ENCODE measurements at regions not wholly inside any gene's neighbourhood (a gene's known extent, or its start where the extent isn't known, plus 50 kb on each side); places are given as distances from the start of the nearest gene placed in this dataset.

DNA sequence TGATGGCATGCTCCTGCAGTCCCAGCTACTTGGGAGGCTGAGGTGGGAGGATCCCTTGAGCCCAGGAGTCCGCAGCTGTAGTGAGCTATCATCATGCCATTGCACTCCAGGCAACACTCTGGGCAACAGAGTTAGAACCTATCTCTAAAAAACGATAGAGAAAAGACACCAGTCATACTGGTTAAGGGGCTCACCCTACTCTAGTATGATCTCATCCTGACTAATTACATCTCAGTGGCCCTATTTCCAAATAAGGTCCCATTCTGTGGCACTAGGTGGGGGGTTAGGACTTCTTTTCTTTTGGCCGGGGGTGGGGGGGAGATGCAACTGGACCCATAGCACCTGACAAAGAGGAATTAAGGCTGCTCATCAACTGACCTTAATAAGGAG, 163.2 kb upstream of the NCK2 start:
- Histone ChIP-seq H4K20me1 (ENCODE audit: control insufficient read depth, extremely low read depth, insufficient read depth, low read length) (no peaks in the 10 kb centered on the region), H3K79me2 (ENCODE audit: control insufficient read depth, insufficient read depth, low read length) (no peaks in the 10 kb centered on the region), H3K9me1 (ENCODE audit: control insufficient read depth, extremely low read depth, insufficient read depth, low read length) (no peaks in the 10 kb centered on the region), H3K9ac (ENCODE audit: control insufficient read depth, extremely low read depth, insufficient read depth, low read length) (no peak overlapping the region), H3K4me1 (ENCODE audit: control insufficient read depth, extremely low read depth, insufficient read depth, low read length) (peaks cover 9% of the 10 kb centered on the region), H3K4me2 (ENCODE audit: control insufficient read depth, extremely low read depth, insufficient read depth, low read depth, low read length) (no peak overlapping the region), H3K27me3 (ENCODE audit: control insufficient read depth, extremely low read depth, insufficient read depth, low read length) (no peaks in the 10 kb centered on the region), H2AFZ (ENCODE audit: control insufficient read depth, low read length) (no peak overlapping the region), H3K4me3 (ENCODE audit: control insufficient read depth in 2 of 3, extremely low read depth in 1 of 3, insufficient read depth in 2 of 3, low read depth in 1 of 3, low read length in 3 of 3) (no peak overlapping the region), H3K36me3 (ENCODE audit: control insufficient read depth in 2 of 2, extremely low read depth in 1 of 2, insufficient read depth in 2 of 2, low read length in 2 of 2) (no peaks in the 10 kb centered on the region), H3K27ac (ENCODE audit: control insufficient read depth, insufficient read depth, low read length) (no peak overlapping the region), H3K9me3 (ENCODE audit: control insufficient read depth, low read depth, low read length) (no peaks in the 10 kb centered on the region)
- dilution Hi-C loops (cut with MboI; ENCODE audit: extremely low pct_ligation_motif_present, low sequenced_read_pairs): no loop called here
- FAIRE-seq: no peak
- DNase-seq (ENCODE audit: low read depth, low spot score): no peak
- no peak for TF ChIP-seq EZH2 (IDR thresholded peaks at IDR 0.05; ENCODE audit: low read length)
- TF ChIP-seq, protein P1, sequence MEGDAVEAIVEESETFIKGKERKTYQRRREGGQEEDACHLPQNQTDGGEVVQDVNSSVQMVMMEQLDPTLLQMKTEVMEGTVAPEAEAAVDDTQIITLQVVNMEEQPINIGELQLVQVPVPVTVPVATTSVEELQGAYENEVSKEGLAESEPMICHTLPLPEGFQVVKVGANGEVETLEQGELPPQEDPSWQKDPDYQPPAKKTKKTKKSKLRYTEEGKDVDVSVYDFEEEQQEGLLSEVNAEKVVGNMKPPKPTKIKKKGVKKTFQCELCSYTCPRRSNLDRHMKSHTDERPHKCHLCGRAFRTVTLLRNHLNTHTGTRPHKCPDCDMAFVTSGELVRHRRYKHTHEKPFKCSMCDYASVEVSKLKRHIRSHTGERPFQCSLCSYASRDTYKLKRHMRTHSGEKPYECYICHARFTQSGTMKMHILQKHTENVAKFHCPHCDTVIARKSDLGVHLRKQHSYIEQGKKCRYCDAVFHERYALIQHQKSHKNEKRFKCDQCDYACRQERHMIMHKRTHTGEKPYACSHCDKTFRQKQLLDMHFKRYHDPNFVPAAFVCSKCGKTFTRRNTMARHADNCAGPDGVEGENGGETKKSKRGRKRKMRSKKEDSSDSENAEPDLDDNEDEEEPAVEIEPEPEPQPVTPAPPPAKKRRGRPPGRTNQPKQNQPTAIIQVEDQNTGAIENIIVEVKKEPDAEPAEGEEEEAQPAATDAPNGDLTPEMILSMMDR (optimal IDR thresholded peaks at IDR 0.05 in 1 of 3, IDR thresholded peaks at IDR 0.05 in 1 of 3, conservative IDR thresholded peaks at IDR 0.05 in 1 of 3; ENCODE audit: extremely low read depth in 1 of 3, insufficient read depth in 2 of 3, low read length in 3 of 3): no peak

DNA sequence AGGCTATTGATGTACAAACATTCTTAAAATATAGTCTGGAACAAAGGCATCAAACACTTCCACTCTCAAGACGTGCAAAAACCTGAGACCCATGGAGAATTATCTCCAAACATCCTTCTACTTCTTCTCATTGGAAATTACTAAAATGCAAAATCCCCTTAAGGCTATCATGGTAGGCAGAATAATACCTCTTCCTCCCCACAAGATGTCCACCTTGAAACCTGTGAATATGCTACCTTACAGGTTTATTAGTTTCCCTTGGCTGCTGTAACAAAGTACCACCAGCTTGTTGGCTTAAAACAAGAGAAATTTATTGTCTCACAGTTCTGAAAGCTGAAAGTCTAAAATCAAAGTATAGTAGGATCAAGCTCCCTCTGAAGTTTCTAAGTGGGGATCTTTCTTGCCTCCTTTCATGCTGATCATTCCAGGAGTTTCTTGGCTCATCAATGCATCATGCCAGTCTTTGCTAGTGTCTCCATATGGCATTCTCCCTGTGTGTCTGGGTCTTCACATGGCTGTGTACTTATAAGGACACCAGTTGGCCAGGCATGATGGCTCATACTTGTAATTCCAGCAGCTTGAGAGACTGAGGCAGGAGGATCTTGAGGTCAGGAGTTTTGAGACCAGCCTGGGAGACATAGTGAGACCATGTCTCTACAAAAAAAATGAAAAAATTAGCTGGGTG, 163.7 kb upstream of the NCK2 start:
- no peaks in the 10 kb centered on the region for H3K79me2 ChIP-seq (ENCODE audit: control insufficient read depth, insufficient read depth, low read length)
- no peak for DNase-seq (ENCODE audit: low read depth, low spot score)
- no peak overlapping the region for H3K27ac ChIP-seq (ENCODE audit: control insufficient read depth, insufficient read depth, low read length)
- no peak for FAIRE-seq
- H3K9me1 ChIP-seq (ENCODE audit: control insufficient read depth, extremely low read depth, insufficient read depth, low read length): no peaks in the 10 kb centered on the region
- no peak overlapping the region for H3K4me2 ChIP-seq (ENCODE audit: control insufficient read depth, extremely low read depth, insufficient read depth, low read depth, low read length)
- no peak for TF ChIP-seq EZH2 (IDR thresholded peaks at IDR 0.05; ENCODE audit: low read length)
- TF ChIP-seq, protein P1 (optimal IDR thresholded peaks at IDR 0.05 in 1 of 3, IDR thresholded peaks at IDR 0.05 in 1 of 3, conservative IDR thresholded peaks at IDR 0.05 in 1 of 3; ENCODE audit: extremely low read depth in 1 of 3, insufficient read depth in 2 of 3, low read length in 3 of 3): no peak
- no peak overlapping the region for H3K4me3 ChIP-seq (ENCODE audit: control insufficient read depth in 2 of 3, extremely low read depth in 1 of 3, insufficient read depth in 2 of 3, low read depth in 1 of 3, low read length in 3 of 3)
- no peaks in the 10 kb centered on the region for H3K36me3 ChIP-seq (ENCODE audit: control insufficient read depth in 2 of 2, extremely low read depth in 1 of 2, insufficient read depth in 2 of 2, low read length in 2 of 2)
- H3K4me1 ChIP-seq (ENCODE audit: control insufficient read depth, extremely low read depth, insufficient read depth, low read length): peaks cover 10% of the 10 kb centered on the region
- no peaks in the 10 kb centered on the region for H3K9me3 ChIP-seq (ENCODE audit: control insufficient read depth, low read depth, low read length)
- dilution Hi-C loops (cut with MboI; ENCODE audit: extremely low pct_ligation_motif_present, low sequenced_read_pairs): no loop called here
- H4K20me1 ChIP-seq (ENCODE audit: control insufficient read depth, extremely low read depth, insufficient read depth, low read length): no peaks in the 10 kb centered on the region
- no peaks in the 10 kb centered on the region for H3K27me3 ChIP-seq (ENCODE audit: control insufficient read depth, extremely low read depth, insufficient read depth, low read length)
- H3K9ac ChIP-seq (ENCODE audit: control insufficient read depth, extremely low read depth, insufficient read depth, low read length): no peak overlapping the region
- H2AFZ ChIP-seq (ENCODE audit: control insufficient read depth, low read length): no peak overlapping the region

Data from keratinocyte (primary cell).